IMR-90 (cell line): ENCODE measurements at regions not wholly inside any gene's neighbourhood (a gene's known extent, or its start where the extent isn't known, plus 50 kb on each side); places are given as distances from the start of the nearest gene placed in this dataset.

Experiments used
- ATAC-seq: fragments of 200-7000 bp; cut with Tn5 transposase; 2 replicates; pipeline ENCODE4 v1.9.1; 2020; ENCODE audit warnings: low read depth, mild to moderate bottlenecking, moderate library complexity
- BruUV-seq: library from RNA; stranded (reverse); fragments of 400-500 nt; replicated peaks from 2 replicates; lab custom pipeline; 2021; lab: Mats Ljungman, UMichigan
- CTCF ChIA-PET: fragments of 300-600 bp; formaldehyde crosslinking; extraction: SDS; loops from one replicate; lab custom pipeline; 2021; ENCODE audit warnings: antibody characterized with exemption; lab: Yijun Ruan, JAX
- POLR2A ChIA-PET: fragments of 300-600 bp; sonication (Branson Sonifier 250); formaldehyde crosslinking; loops from one replicate; lab custom pipeline; 2022; ENCODE audit warnings: antibody characterized with exemption; ENCODE audit not compliant: unreplicated experiment; lab: Charles Lee
- DNase-seq: peaks from one replicate; pipeline ENCODE4 v3.0.0; 2013
- H2AFZ ChIP-seq: replicated peaks from 2 replicates; pipeline ENCODE3; 2013; ENCODE audit warnings: low read length, mild to moderate bottlenecking; ENCODE audit not compliant: poor library complexity
- H2AK5ac ChIP-seq: 2 replicates; pipeline ENCODE4 v1.6.1; 2013; ENCODE audit warnings: low read depth, low read length, inconsistent platforms
- H2AK9ac ChIP-seq: replicated peaks from 2 replicates; pipeline ENCODE3; 2013; ENCODE audit warnings: mild to moderate bottlenecking, low read depth, low read length, moderate library complexity; ENCODE audit not compliant: poor library complexity
- H2BK120ac ChIP-seq: 2 replicates; pipeline ENCODE4 v1.6.1; 2013; ENCODE audit warnings: low read depth, low read length, inconsistent platforms
- H2BK15ac ChIP-seq: 3 replicates; pipeline ENCODE4 v1.6.1; 2013; ENCODE audit warnings: low read depth, low read length, inconsistent platforms
- H2BK20ac ChIP-seq: 2 replicates; pipeline ENCODE4 v1.6.1; 2013; ENCODE audit warnings: low read depth, mild to moderate bottlenecking, inconsistent platforms, low read length, moderate library complexity
- H2BK5ac ChIP-seq: 2 replicates; pipeline ENCODE4 v1.6.1; 2013; ENCODE audit warnings: mild to moderate bottlenecking, low read depth, low read length, inconsistent platforms; ENCODE audit not compliant: poor library complexity, severe bottlenecking
- H3K14ac ChIP-seq: replicated peaks from 2 replicates; pipeline ENCODE4 v1.6.1; 2013; ENCODE audit warnings: low read depth, low read length, inconsistent platforms
- H3K18ac ChIP-seq: 2 replicates; pipeline ENCODE4 v1.6.1; 2013; ENCODE audit warnings: low read depth, low read length, control low read depth
- H3K23ac ChIP-seq: 2 replicates; pipeline ENCODE4 v1.6.1; 2013; ENCODE audit warnings: low read depth, low read length, inconsistent platforms
- H3K27ac ChIP-seq: 2 replicates; pipeline ENCODE4 v1.5.1; 2013; ENCODE audit warnings: mild to moderate bottlenecking, control low read depth, low read length; ENCODE audit not compliant: insufficient read depth
- H3K27me3 ChIP-seq: 2 replicates; pipeline ENCODE4 v1.6.1; 2013; ENCODE audit warnings: low read length; ENCODE audit not compliant: control insufficient read depth, insufficient read depth
- H3K36me3 ChIP-seq: 2 replicates; pipeline ENCODE4 v1.6.1; 2013; ENCODE audit warnings: low read length, mixed read lengths; ENCODE audit not compliant: control insufficient read depth, insufficient read depth
- H3K4ac ChIP-seq: 2 replicates; pipeline ENCODE4 v1.6.1; 2013; ENCODE audit warnings: low read depth, low read length, inconsistent platforms
- H3K4me1 ChIP-seq: 2 replicates; pipeline ENCODE4 v1.6.1; 2013; ENCODE audit warnings: low read length, mixed read lengths; ENCODE audit not compliant: control insufficient read depth, insufficient read depth
- H3K4me2 ChIP-seq: 2 replicates; pipeline ENCODE4 v1.6.1; 2013; ENCODE audit warnings: low read depth, mild to moderate bottlenecking, control low read depth, low read length, moderate library complexity
- H3K4me3 ChIP-seq: 2 replicates; pipeline ENCODE4 v1.5.1; 2013; ENCODE audit warnings: low read depth, mild to moderate bottlenecking, control low read depth, low read length, moderate library complexity; ENCODE audit not compliant: insufficient read depth
- H3K56ac ChIP-seq: 2 replicates; pipeline ENCODE4 v1.6.1; 2013; ENCODE audit warnings: low read length, inconsistent platforms; ENCODE audit not compliant: insufficient read depth; ENCODE audit errors: extremely low read depth
- H3K79me1 ChIP-seq, 2 experiments: 2 replicates each; pipeline ENCODE4 v1.6.1; 2013; ENCODE audit warnings: low read length in 2 of 2, inconsistent platforms in 1 of 2, low read depth in 1 of 2
- H3K9ac ChIP-seq: 2 replicates; pipeline ENCODE4 v1.6.1; 2013; ENCODE audit warnings: low read depth, low read length, control low read depth
- H3K9me1 ChIP-seq: 2 replicates; pipeline ENCODE4 v1.6.1; 2013; ENCODE audit warnings: low read length, inconsistent platforms; ENCODE audit not compliant: insufficient read depth
- H3K9me3 ChIP-seq: 2 replicates; pipeline ENCODE4 v1.6.1; 2013; ENCODE audit warnings: low read length; ENCODE audit not compliant: control insufficient read depth, insufficient read depth
- H4K20me1 ChIP-seq: 2 replicates; pipeline ENCODE4 v1.6.1; 2013; ENCODE audit warnings: low read length, inconsistent platforms; ENCODE audit not compliant: insufficient read depth
- H4K5ac ChIP-seq: 2 replicates; pipeline ENCODE4 v1.6.1; 2013; ENCODE audit warnings: mild to moderate bottlenecking, low read depth, low read length, control low read depth
- H4K8ac ChIP-seq, 2 experiments: 2 replicates each; pipeline ENCODE4 v1.6.1; 2013; ENCODE audit warnings: low read depth in 2 of 2, low read length in 2 of 2, control low read depth in 1 of 2, inconsistent platforms in 1 of 2
- H4K91ac ChIP-seq: 2 replicates; pipeline ENCODE4 v1.6.1; 2013; ENCODE audit warnings: low read depth, low read length, inconsistent platforms; ENCODE audit not compliant: insufficient read depth
- BHLHE40 ChIP-seq: fragments of 150-350 bp; IDR thresholded peaks from 2 replicates; pipeline ENCODE4 v1.6.1; 2016; ENCODE audit warnings: mild to moderate bottlenecking, low read depth, low read length
- CEBPB ChIP-seq: IDR thresholded peaks from 2 replicates; pipeline ENCODE4 v1.6.1; 2012; ENCODE audit warnings: low read depth, low read length, improper control_type of control experiment
- CHD1 ChIP-seq: IDR thresholded peaks from 2 replicates; pipeline ENCODE4 v1.6.1; 2012; ENCODE audit warnings: low read depth, low read length, improper control_type of control experiment
- CTCF ChIP-seq: conservative IDR thresholded peaks from 2 replicates; pipeline ENCODE4 v1.5.1; 2012; ENCODE audit warnings: mild to moderate bottlenecking, low read depth, low read length, improper control_type of control experiment
- ELK1 ChIP-seq: fragments of 150-350 bp; IDR thresholded peaks from 2 replicates; pipeline ENCODE4 v1.6.1; 2016; ENCODE audit warnings: low read depth, mild to moderate bottlenecking, low read length, moderate library complexity, borderline replicate concordance
- FOS ChIP-seq: fragments of 150-350 bp; IDR thresholded peaks from 2 replicates; pipeline ENCODE4 v1.6.1; 2016; ENCODE audit warnings: low read depth, low read length
- MAFK ChIP-seq: IDR thresholded peaks from 2 replicates; pipeline ENCODE4 v1.6.1; 2012; ENCODE audit warnings: low read depth, low read length, improper control_type of control experiment
- MAZ ChIP-seq: IDR thresholded peaks from 2 replicates; pipeline ENCODE4 v1.6.1; 2012; ENCODE audit warnings: low read depth, mild to moderate bottlenecking, low read length, improper control_type of control experiment, moderate library complexity, borderline replicate concordance
- MXI1 ChIP-seq: IDR thresholded peaks from 2 replicates; pipeline ENCODE4 v1.6.1; 2012; ENCODE audit warnings: low read depth, mild to moderate bottlenecking, low read length, moderate library complexity, borderline replicate concordance
- POLR2A ChIP-seq: IDR thresholded peaks from 2 replicates; pipeline ENCODE4 v1.6.1; 2012; ENCODE audit warnings: mild to moderate bottlenecking, low read depth, low read length
- RAD21 ChIP-seq: IDR thresholded peaks from 2 replicates; pipeline ENCODE4 v1.6.1; 2012; ENCODE audit warnings: low read length, improper control_type of control experiment
- RCOR1 ChIP-seq: IDR thresholded peaks from 2 replicates; pipeline ENCODE4 v1.6.1; 2012; ENCODE audit warnings: mild to moderate bottlenecking, low read length, improper control_type of control experiment; ENCODE audit not compliant: insufficient replicate concordance
- SMC3 ChIP-seq: fragments of 150-350 bp; IDR thresholded peaks from 2 replicates; pipeline ENCODE4 v1.6.1; 2016; ENCODE audit warnings: low read depth, mild to moderate bottlenecking, antibody characterized with exemption, low read length, moderate library complexity
- USF2 ChIP-seq: fragments of 150-350 bp; IDR thresholded peaks from 2 replicates; pipeline ENCODE4 v1.6.1; 2017; ENCODE audit warnings: mild to moderate bottlenecking, antibody characterized with exemption, low read length, low read depth
- WGBS, 2 experiments: methylation state at CpG; one replicate each; pipeline versions ENCODE4 v1.1.5 to v1.1.7; 2013; ENCODE audit warnings: missing lambda C conversion rate in 2 of 2; ENCODE audit not compliant: insufficient read length in 1 of 2; ENCODE audit errors: extremely low coverage in 2 of 2; 5-methylcytosine and 5-hydroxymethylcytosine counted together
- dilution Hi-C: fragments of 300-500 bp; cut with HindIII; formaldehyde crosslinking; loops from one replicate; pipeline ENCODE4 v1.14.3; 2018; ENCODE audit warnings: low sequenced_read_pairs; ENCODE audit not compliant: unreplicated experiment
- in situ Hi-C: fragments of 300-500 bp; cut with MboI; formaldehyde crosslinking; loops from 3 replicates; pipeline ENCODE4 v1.14.3; 2019; ENCODE audit warnings: low sequenced_read_pairs, inconsistent platforms, mixed read lengths
- intact Hi-C: fragments of 100-400 bp; cut with micrococcal nuclease; formaldehyde crosslinking; loops from 2 replicates; pipeline ENCODE4 v1.10.0; 2022

- H4K20me1 ChIP-seq = no peaks in the 10 kb centered on the region; the same call in 1 of the 2 replicates
- no peak overlapping the region for H2BK15ac ChIP-seq
- no peak overlapping the region for H2AK5ac ChIP-seq
- no peak overlapping the region for H2BK5ac ChIP-seq
- no peak overlapping the region for H3K4me2 ChIP-seq
- no peak overlapping the region for H2AK9ac ChIP-seq
- CTCF ChIA-PET = no interaction called here
- dilution Hi-C loops = no loop called here
- no peak overlapping the region for H4K8ac ChIP-seq
- no peaks in the 10 kb centered on the region for H3K4me1 ChIP-seq
- no peak overlapping the region for H2BK120ac ChIP-seq
- no peaks in the 10 kb centered on the region for H3K9me1 ChIP-seq
- TF ChIP-seq POLR2A = no peak
- TF ChIP-seq CEBPB = no peak
- TF ChIP-seq USF2 = no peak
- TF ChIP-seq FOS = no peak
- TF ChIP-seq RAD21 = no peak
- TF ChIP-seq MAZ = no peak
- no peak for TF ChIP-seq CHD1
- no peak for TF ChIP-seq ELK1
- no peak for TF ChIP-seq MAFK
- no peak for TF ChIP-seq MXI1
- no peak for TF ChIP-seq RCOR1
- no peak for TF ChIP-seq CTCF
- no peak for TF ChIP-seq SMC3
- TF ChIP-seq BHLHE40 = no peak
- POLR2A ChIA-PET = no interaction called here
- H3K18ac ChIP-seq = no peak overlapping the region
- peaks cover 3% of the 10 kb centered on the region; the same call in 1 of the 2 replicates for H3K9me3 ChIP-seq
- no peak overlapping the region for H3K4ac ChIP-seq
- no peak overlapping the region for H3K23ac ChIP-seq
- in situ Hi-C loops = no loop called here
- no peak overlapping the region for H2BK20ac ChIP-seq
- H3K14ac ChIP-seq = no peak overlapping the region
- H4K91ac ChIP-seq = no peak overlapping the region
- no peak overlapping the region for H3K4me3 ChIP-seq
- intact Hi-C loops = no loop called here
- no peak overlapping the region for H3K27ac ChIP-seq
- no CpG with 5 or more reads among the region's 3 CpGs for WGBS, 2 experiments
- H3K27me3 ChIP-seq = no peaks in the 10 kb centered on the region
- H3K9ac ChIP-seq = no peak overlapping the region
- no peak overlapping the region for H4K5ac ChIP-seq
- no TSS peak for BruUV-seq
- no peaks in the 10 kb centered on the region for H3K79me1 ChIP-seq
- no peak overlapping the region for H3K56ac ChIP-seq
- ATAC-seq (no peak), DNase-seq (no peak)
- H2AFZ ChIP-seq = no peak overlapping the region
- H3K36me3 ChIP-seq = no peaks in the 10 kb centered on the region; the same call in 1 of the 2 replicates
These were observed 403.3 kb downstream of the SHANK2 start for GRCh38 chr11:70849031-70849430.
